ENCODE measurements at regions not wholly inside any gene's neighbourhood (a gene's known extent, or its start where the extent isn't known, plus 50 kb on each side); places are given as distances from the start of the nearest gene placed in this dataset.
"Not testable (repeated sequence)": the region's sequence is repeated elsewhere in the genome, so short reads cannot be mapped to it uniquely, and the experiment has no call there.

GRCh38 chrX:13398839-13399238 lies 79.0 kb upstream of the ATXN3L start:
- in situ Hi-C loops (cut with HindIII; ENCODE audit: low pct_unique_long_range_greater_than_20kb, low sequenced_read_pairs), result no loop called here
- no peak for DNase-seq (ENCODE audit: low read depth)

- in situ Hi-C loops (cut with HindIII; ENCODE audit: low pct_unique_long_range_greater_than_20kb, low sequenced_read_pairs), result no loop called here
- DNase-seq (ENCODE audit: low read depth), result peak; percentile 96
These were observed 78.3 kb upstream of the ATXN3L start for GRCh38 chrX:13397878-13398818.

- in situ Hi-C loops (cut with HindIII; ENCODE audit: low pct_unique_long_range_greater_than_20kb, low sequenced_read_pairs), result no loop called here
- DNase-seq (ENCODE audit: low read depth), result no peak
These were observed 77.1 kb upstream of the ATXN3L start for GRCh38 chrX:13396924-13397323.

- no peak for DNase-seq (ENCODE audit: low read depth)
- in situ Hi-C loops (cut with HindIII; ENCODE audit: low pct_unique_long_range_greater_than_20kb, low sequenced_read_pairs), result no loop called here
These were observed 69.6 kb upstream of the ATXN3L start for GRCh38 chrX:13389501-13389900.

GRCh38 chrX:13387666-13388494 lies 68.0 kb upstream of the ATXN3L start:
- DNase-seq (ENCODE audit: low read depth), result no peak
- in situ Hi-C loops (cut with HindIII; ENCODE audit: low pct_unique_long_range_greater_than_20kb, low sequenced_read_pairs), result no loop called here

- no peak for DNase-seq (ENCODE audit: low read depth)
- in situ Hi-C loops (cut with HindIII; ENCODE audit: low pct_unique_long_range_greater_than_20kb, low sequenced_read_pairs), result no loop called here
These were observed 66.8 kb upstream of the ATXN3L start for GRCh38 chrX:13386636-13387035.

- in situ Hi-C loops (cut with HindIII; ENCODE audit: low pct_unique_long_range_greater_than_20kb, low sequenced_read_pairs), result no loop called here
- DNase-seq (ENCODE audit: low read depth), result no peak
These were observed 66.2 kb upstream of the ATXN3L start for GRCh38 chrX:13386092-13386491.

- in situ Hi-C loops (cut with HindIII; ENCODE audit: low pct_unique_long_range_greater_than_20kb, low sequenced_read_pairs), result no loop called here
- no peak for DNase-seq (ENCODE audit: low read depth)
These were observed 64.1 kb upstream of the ATXN3L start for GRCh38 chrX:13383907-13384306.

GRCh38 chrX:13381514-13381913 lies 61.7 kb upstream of the ATXN3L start:
- in situ Hi-C loops (cut with HindIII; ENCODE audit: low pct_unique_long_range_greater_than_20kb, low sequenced_read_pairs), result no loop called here
- DNase-seq (ENCODE audit: low read depth), result no peak

GRCh38 chrX:13380211-13380610 lies 60.4 kb upstream of the ATXN3L start:
- in situ Hi-C loops (cut with HindIII; ENCODE audit: low pct_unique_long_range_greater_than_20kb, low sequenced_read_pairs), result no loop called here
- no peak for DNase-seq (ENCODE audit: low read depth)

GRCh38 chrX:13378562-13379518 lies 59.0 kb upstream of the ATXN3L start:
- peak; percentile 16 for DNase-seq (ENCODE audit: low read depth)
- in situ Hi-C loops (cut with HindIII; ENCODE audit: low pct_unique_long_range_greater_than_20kb, low sequenced_read_pairs), result not testable (repeated sequence)

GRCh38 chrX:13377550-13377934 lies 57.7 kb upstream of the ATXN3L start:
- in situ Hi-C loops (cut with HindIII; ENCODE audit: low pct_unique_long_range_greater_than_20kb, low sequenced_read_pairs), result no loop called here
- DNase-seq (ENCODE audit: low read depth), result no peak

GRCh38 chrX:13376857-13377549 lies 57.1 kb upstream of the ATXN3L start:
- DNase-seq (ENCODE audit: low read depth), result no peak
- in situ Hi-C loops (cut with HindIII; ENCODE audit: low pct_unique_long_range_greater_than_20kb, low sequenced_read_pairs), result no loop called here

GRCh38 chrX:13375596-13375995 lies 55.7 kb upstream of the ATXN3L start:
- in situ Hi-C loops (cut with HindIII; ENCODE audit: low pct_unique_long_range_greater_than_20kb, low sequenced_read_pairs); DNase-seq (ENCODE audit: low read depth): not testable (repeated sequence)

- DNase-seq (ENCODE audit: low read depth), result no peak
- in situ Hi-C loops (cut with HindIII; ENCODE audit: low pct_unique_long_range_greater_than_20kb, low sequenced_read_pairs), result no loop called here
These were observed 54.5 kb upstream of the ATXN3L start for GRCh38 chrX:13374364-13374763.

GRCh38 chrX:13373431-13374187 lies 53.8 kb upstream of the ATXN3L start:
- in situ Hi-C loops (cut with HindIII; ENCODE audit: low pct_unique_long_range_greater_than_20kb, low sequenced_read_pairs), result no loop called here
- DNase-seq (ENCODE audit: low read depth), result no peak

GRCh38 chrX:13373027-13373426 lies 53.2 kb upstream of the ATXN3L start:
- no peak for DNase-seq (ENCODE audit: low read depth)
- in situ Hi-C loops (cut with HindIII; ENCODE audit: low pct_unique_long_range_greater_than_20kb, low sequenced_read_pairs), result no loop called here
